ENCODE measurements at regions not wholly inside any gene's neighbourhood (a gene's known extent, or its start where the extent isn't known, plus 50 kb on each side); places are given as distances from the start of the nearest gene placed in this dataset.
A peak's percentile ranks its signal among the peaks of the same experiment; 100 is the strongest.

GRCh38 chr6:54640911-54641310, 205.7 kb upstream of the FAM83B start:
- Histone ChIP-seq H3K9me3 (ENCODE audit: control insufficient read depth, low read length) (no peaks in the 10 kb centered on the region), H3K36me3 (ENCODE audit: control insufficient read depth, insufficient read depth, low read length, severe bottlenecking) (no peaks in the 10 kb centered on the region), H3K4me1 (ENCODE audit: control insufficient read depth, insufficient read depth, low read length) (peaks cover 5% of the 10 kb centered on the region), H3K4me3 (ENCODE audit: low read length) (no peak overlapping the region), H3K27me3 (replicated peaks; ENCODE audit: control insufficient read depth, insufficient read depth, low read length) (no peaks in the 10 kb centered on the region), H3K9ac (ENCODE audit: low read length) (no peak overlapping the region)
- DNase-seq (ENCODE audit: low read depth) = peak; percentile 61

- Histone ChIP-seq H3K9me3 (ENCODE audit: control insufficient read depth, low read length) (no peaks in the 10 kb centered on the region), H3K4me1 (ENCODE audit: control insufficient read depth, insufficient read depth, low read length) (peaks cover 5% of the 10 kb centered on the region), H3K27me3 (replicated peaks; ENCODE audit: control insufficient read depth, insufficient read depth, low read length) (no peaks in the 10 kb centered on the region), H3K4me3 (ENCODE audit: low read length) (no peak overlapping the region), H3K36me3 (ENCODE audit: control insufficient read depth, insufficient read depth, low read length, severe bottlenecking) (no peaks in the 10 kb centered on the region), H3K9ac (ENCODE audit: low read length) (no peak overlapping the region)
- peak; percentile 80 for DNase-seq (ENCODE audit: low read depth)
Observed at GRCh38 chr6:54646069-54646950, 200.3 kb upstream of the FAM83B start.

GRCh38 chr6:54646951-54647664, 199.5 kb upstream of the FAM83B start:
- DNase-seq (ENCODE audit: low read depth) = no peak
- H3K9me3 ChIP-seq (ENCODE audit: control insufficient read depth, low read length) = no peaks in the 10 kb centered on the region
- no peaks in the 10 kb centered on the region for H3K36me3 ChIP-seq (ENCODE audit: control insufficient read depth, insufficient read depth, low read length, severe bottlenecking)
- no peak overlapping the region for H3K9ac ChIP-seq (ENCODE audit: low read length)
- no peaks in the 10 kb centered on the region for H3K4me1 ChIP-seq (ENCODE audit: control insufficient read depth, insufficient read depth, low read length)
- no peak overlapping the region for H3K4me3 ChIP-seq (ENCODE audit: low read length)
- H3K27me3 ChIP-seq (replicated peaks; ENCODE audit: control insufficient read depth, insufficient read depth, low read length) = no peaks in the 10 kb centered on the region

GRCh38 chr6:54654381-54654780, 192.2 kb upstream of the FAM83B start:
- Histone ChIP-seq H3K4me1 (ENCODE audit: control insufficient read depth, insufficient read depth, low read length) (no peaks in the 10 kb centered on the region), H3K9ac (ENCODE audit: low read length) (no peak overlapping the region), H3K4me3 (ENCODE audit: low read length) (no peak overlapping the region), H3K36me3 (ENCODE audit: control insufficient read depth, insufficient read depth, low read length, severe bottlenecking) (no peaks in the 10 kb centered on the region), H3K9me3 (ENCODE audit: control insufficient read depth, low read length) (no peaks in the 10 kb centered on the region), H3K27me3 (replicated peaks; ENCODE audit: control insufficient read depth, insufficient read depth, low read length) (no peaks in the 10 kb centered on the region)
- DNase-seq (ENCODE audit: low read depth) = no peak

GRCh38 chr6:54655162-54655561, 191.4 kb upstream of the FAM83B start:
- Histone ChIP-seq H3K27me3 (replicated peaks; ENCODE audit: control insufficient read depth, insufficient read depth, low read length) (no peaks in the 10 kb centered on the region), H3K36me3 (ENCODE audit: control insufficient read depth, insufficient read depth, low read length, severe bottlenecking) (no peaks in the 10 kb centered on the region), H3K9me3 (ENCODE audit: control insufficient read depth, low read length) (no peaks in the 10 kb centered on the region), H3K4me3 (ENCODE audit: low read length) (no peak overlapping the region), H3K4me1 (ENCODE audit: control insufficient read depth, insufficient read depth, low read length) (no peaks in the 10 kb centered on the region), H3K9ac (ENCODE audit: low read length) (no peak overlapping the region)
- DNase-seq (ENCODE audit: low read depth) = no peak

GRCh38 chr6:54665278-54665677, 181.3 kb upstream of the FAM83B start:
- DNase-seq (ENCODE audit: low read depth) = no peak
- H3K36me3 ChIP-seq (ENCODE audit: control insufficient read depth, insufficient read depth, low read length, severe bottlenecking) = no peaks in the 10 kb centered on the region

GRCh38 chr6:54680531-54680930, 166.0 kb upstream of the FAM83B start:
- H3K4me1 ChIP-seq (ENCODE audit: control insufficient read depth, insufficient read depth, low read length) = peaks cover 10% of the 10 kb centered on the region
- no peaks in the 10 kb centered on the region for H3K36me3 ChIP-seq (ENCODE audit: control insufficient read depth, insufficient read depth, low read length, severe bottlenecking)
- no peaks in the 10 kb centered on the region for H3K9me3 ChIP-seq (ENCODE audit: control insufficient read depth, low read length)
- no peak for DNase-seq (ENCODE audit: low read depth)
- no peaks in the 10 kb centered on the region for H3K27me3 ChIP-seq (replicated peaks; ENCODE audit: control insufficient read depth, insufficient read depth, low read length)
- H3K9ac ChIP-seq (ENCODE audit: low read length) = no peak overlapping the region
- H3K4me3 ChIP-seq (ENCODE audit: low read length) = no peak overlapping the region

More at GRCh38 chr6:54665278-54665677, 181.3 kb upstream of the FAM83B start:
- Histone ChIP-seq H3K9me3 (ENCODE audit: control insufficient read depth, low read length) (peaks cover 12% of the 10 kb centered on the region), H3K4me1 (ENCODE audit: control insufficient read depth, insufficient read depth, low read length) (no peaks in the 10 kb centered on the region), H3K9ac (ENCODE audit: low read length) (no peak overlapping the region), H3K4me3 (ENCODE audit: low read length) (no peak overlapping the region), H3K27me3 (replicated peaks; ENCODE audit: control insufficient read depth, insufficient read depth, low read length) (no peaks in the 10 kb centered on the region)

GRCh38 chr6:54681267-54681666, 165.3 kb upstream of the FAM83B start:
- DNase-seq (ENCODE audit: low read depth) = no peak
- H3K9ac ChIP-seq (ENCODE audit: low read length) = no peak overlapping the region
- peaks cover 10% of the 10 kb centered on the region for H3K4me1 ChIP-seq (ENCODE audit: control insufficient read depth, insufficient read depth, low read length)
- no peaks in the 10 kb centered on the region for H3K9me3 ChIP-seq (ENCODE audit: control insufficient read depth, low read length)
- H3K36me3 ChIP-seq (ENCODE audit: control insufficient read depth, insufficient read depth, low read length, severe bottlenecking) = no peaks in the 10 kb centered on the region
- no peaks in the 10 kb centered on the region for H3K27me3 ChIP-seq (replicated peaks; ENCODE audit: control insufficient read depth, insufficient read depth, low read length)
- H3K4me3 ChIP-seq (ENCODE audit: low read length) = no peak overlapping the region

- H3K36me3 ChIP-seq (ENCODE audit: control insufficient read depth, insufficient read depth, low read length, severe bottlenecking) = no peaks in the 10 kb centered on the region
- H3K27me3 ChIP-seq (replicated peaks; ENCODE audit: control insufficient read depth, insufficient read depth, low read length) = no peaks in the 10 kb centered on the region
- no peak overlapping the region for H3K4me3 ChIP-seq (ENCODE audit: low read length)
- peak; percentile 54 for DNase-seq (ENCODE audit: low read depth)
- H3K9me3 ChIP-seq (ENCODE audit: control insufficient read depth, low read length) = no peaks in the 10 kb centered on the region
- H3K4me1 ChIP-seq (ENCODE audit: control insufficient read depth, insufficient read depth, low read length) = peaks cover 10% of the 10 kb centered on the region
- no peak overlapping the region for H3K9ac ChIP-seq (ENCODE audit: low read length)
Observed at GRCh38 chr6:54681987-54682386, 164.6 kb upstream of the FAM83B start.

- Histone ChIP-seq H3K4me1 (ENCODE audit: control insufficient read depth, insufficient read depth, low read length) (no peaks in the 10 kb centered on the region), H3K9me3 (ENCODE audit: control insufficient read depth, low read length) (no peaks in the 10 kb centered on the region), H3K9ac (ENCODE audit: low read length) (no peak overlapping the region), H3K27me3 (replicated peaks; ENCODE audit: control insufficient read depth, insufficient read depth, low read length) (no peaks in the 10 kb centered on the region), H3K4me3 (ENCODE audit: low read length) (no peak overlapping the region), H3K36me3 (ENCODE audit: control insufficient read depth, insufficient read depth, low read length, severe bottlenecking) (no peaks in the 10 kb centered on the region)
- no peak for DNase-seq (ENCODE audit: low read depth)
Observed at GRCh38 chr6:54689620-54690019, 157.0 kb upstream of the FAM83B start.

- H3K4me1 ChIP-seq (ENCODE audit: control insufficient read depth, insufficient read depth, low read length) = no peaks in the 10 kb centered on the region
- H3K4me3 ChIP-seq (ENCODE audit: low read length) = no peak overlapping the region
- DNase-seq (ENCODE audit: low read depth) = no peak
- no peak overlapping the region for H3K9ac ChIP-seq (ENCODE audit: low read length)
- no peaks in the 10 kb centered on the region for H3K27me3 ChIP-seq (replicated peaks; ENCODE audit: control insufficient read depth, insufficient read depth, low read length)
- no peaks in the 10 kb centered on the region for H3K9me3 ChIP-seq (ENCODE audit: control insufficient read depth, low read length)
- no peaks in the 10 kb centered on the region for H3K36me3 ChIP-seq (ENCODE audit: control insufficient read depth, insufficient read depth, low read length, severe bottlenecking)
Observed at GRCh38 chr6:54690596-54690995, 156.0 kb upstream of the FAM83B start.
